Tibial nerve (tissue), 4 donors: ENCODE measurements at regions not wholly inside any gene's neighbourhood (a gene's known extent, or its start where the extent isn't known, plus 50 kb on each side); places are given as distances from the start of the nearest gene placed in this dataset.

Source experiments
- EP300 ChIP-seq, 2 donors: sonication (generic); formaldehyde crosslinking; IDR thresholded peaks; one replicate each; pipeline ENCODE4 v1.6.1; 2017; ENCODE audit warnings: antibody characterized with exemption in 2 of 2, mild to moderate bottlenecking in 1 of 2
- TF ChIP-seq, protein P1 (sequence below), 5 experiments: fragments of 200-600 bp in 3 of 5; fragments of 450-650 bp in 2 of 5; sonication (generic) in 3 of 5; IDR thresholded peaks; one replicate each; pipeline ENCODE4 v1.5.1; 2016 to 2019; ENCODE audit warnings: antibody characterized with exemption in 5 of 5, mild to moderate bottlenecking in 3 of 5, moderate library complexity in 2 of 5

DNA sequence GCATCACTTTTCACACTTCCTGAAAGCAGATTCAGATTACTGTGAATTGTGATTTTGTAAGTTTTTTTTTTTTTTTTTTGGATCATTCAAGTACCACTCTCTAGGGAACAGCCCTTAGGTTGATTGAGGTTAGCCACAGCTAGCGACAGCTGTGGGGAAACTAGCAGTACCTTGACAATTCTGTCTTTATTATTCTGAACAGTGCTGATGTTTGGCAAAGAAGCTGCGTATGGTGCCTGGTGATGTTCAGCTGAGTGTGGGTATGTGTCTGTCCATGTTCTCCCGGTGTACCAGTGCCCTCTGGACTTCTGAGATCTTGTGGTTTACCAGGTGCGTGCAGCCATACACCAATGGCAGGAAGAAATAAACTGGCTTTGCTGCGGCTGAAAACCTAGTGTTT is 117.3 kb upstream of the PLPPR1 start:
- TF ChIP-seq EP300 (IDR thresholded peaks at IDR 0.05) = no peak
- TF ChIP-seq, protein P1, sequence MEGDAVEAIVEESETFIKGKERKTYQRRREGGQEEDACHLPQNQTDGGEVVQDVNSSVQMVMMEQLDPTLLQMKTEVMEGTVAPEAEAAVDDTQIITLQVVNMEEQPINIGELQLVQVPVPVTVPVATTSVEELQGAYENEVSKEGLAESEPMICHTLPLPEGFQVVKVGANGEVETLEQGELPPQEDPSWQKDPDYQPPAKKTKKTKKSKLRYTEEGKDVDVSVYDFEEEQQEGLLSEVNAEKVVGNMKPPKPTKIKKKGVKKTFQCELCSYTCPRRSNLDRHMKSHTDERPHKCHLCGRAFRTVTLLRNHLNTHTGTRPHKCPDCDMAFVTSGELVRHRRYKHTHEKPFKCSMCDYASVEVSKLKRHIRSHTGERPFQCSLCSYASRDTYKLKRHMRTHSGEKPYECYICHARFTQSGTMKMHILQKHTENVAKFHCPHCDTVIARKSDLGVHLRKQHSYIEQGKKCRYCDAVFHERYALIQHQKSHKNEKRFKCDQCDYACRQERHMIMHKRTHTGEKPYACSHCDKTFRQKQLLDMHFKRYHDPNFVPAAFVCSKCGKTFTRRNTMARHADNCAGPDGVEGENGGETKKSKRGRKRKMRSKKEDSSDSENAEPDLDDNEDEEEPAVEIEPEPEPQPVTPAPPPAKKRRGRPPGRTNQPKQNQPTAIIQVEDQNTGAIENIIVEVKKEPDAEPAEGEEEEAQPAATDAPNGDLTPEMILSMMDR (IDR thresholded peaks at IDR 0.05) = no peak
